ENCODE measurements at regions not wholly inside any gene's neighbourhood (a gene's known extent, or its start where the extent isn't known, plus 50 kb on each side); places are given as distances from the start of the nearest gene placed in this dataset.

- no peak overlapping the region for H3K4me3 ChIP-seq (ENCODE audit: low read length)
- Mint-ChIP-seq H3K4me1 (peaks cover 19% of the 10 kb centered on the region), H3K9me3 (no peaks in the 10 kb centered on the region), H3K27me3 (ENCODE audit: insufficient read depth) (no peaks in the 10 kb centered on the region), H3K4me3 (no peak overlapping the region), H3K27ac (no peak overlapping the region), H3K36me3 (ENCODE audit: low read depth) (no peaks in the 10 kb centered on the region)
- no peaks in the 10 kb centered on the region for H3K4me1 ChIP-seq (ENCODE audit: control insufficient read depth, insufficient read depth, low read length)
- DNase-seq = no peak
- no peak overlapping the region for H3K27ac ChIP-seq (ENCODE audit: low read depth, low read length)
- no peaks in the 10 kb centered on the region for H3K27me3 ChIP-seq (ENCODE audit: control insufficient read depth, insufficient read depth, low read length, poor library complexity, severe bottlenecking)
- H3K36me3 ChIP-seq (ENCODE audit: control insufficient read depth, insufficient read depth, low read length) = no peaks in the 10 kb centered on the region
- no peaks in the 10 kb centered on the region for H3K9me3 ChIP-seq (ENCODE audit: control insufficient read depth, low read length)
- TF ChIP-seq CTCF (conservative IDR thresholded peaks at IDR 0.05) = no peak
- no peak overlapping the region for H3K9ac ChIP-seq (ENCODE audit: extremely low read depth, low read length, poor library complexity, severe bottlenecking)
- WGBS, 2 experiments (ENCODE audit: insufficient coverage in 1 of 2, insufficient read length in 1 of 2) = 92 to 96% methylated on average over 6 of the region's 6 CpGs
Observed at GRCh38 chr9:14523545-14523944, 169.7 kb downstream of the ZDHHC21 start.

- no peaks in the 10 kb centered on the region for H3K9me3 Mint-ChIP-seq
- no peak for TF ChIP-seq CTCF (conservative IDR thresholded peaks at IDR 0.05)
- no peaks in the 10 kb centered on the region for H3K27me3 Mint-ChIP-seq (ENCODE audit: insufficient read depth)
- H3K4me3 ChIP-seq (ENCODE audit: low read length) = no peak overlapping the region
- H3K9ac ChIP-seq (ENCODE audit: extremely low read depth, low read length, poor library complexity, severe bottlenecking) = no peak overlapping the region
- no peak for DNase-seq
- H3K27me3 ChIP-seq (ENCODE audit: control insufficient read depth, insufficient read depth, low read length, poor library complexity, severe bottlenecking) = no peaks in the 10 kb centered on the region
- H3K36me3 Mint-ChIP-seq (ENCODE audit: low read depth) = no peaks in the 10 kb centered on the region
- no peaks in the 10 kb centered on the region for H3K9me3 ChIP-seq (ENCODE audit: control insufficient read depth, low read length)
- H3K4me1 ChIP-seq (ENCODE audit: control insufficient read depth, insufficient read depth, low read length) = no peaks in the 10 kb centered on the region
- no peak overlapping the region for H3K27ac ChIP-seq (ENCODE audit: low read depth, low read length)
- no peak overlapping the region for H3K4me3 Mint-ChIP-seq
- H3K27ac Mint-ChIP-seq = no peak overlapping the region
- H3K4me1 Mint-ChIP-seq = peaks cover 19% of the 10 kb centered on the region
- no peaks in the 10 kb centered on the region for H3K36me3 ChIP-seq (ENCODE audit: control insufficient read depth, insufficient read depth, low read length)
- WGBS, 2 experiments (ENCODE audit: insufficient coverage in 1 of 2, insufficient read length in 1 of 2) = 76 to 95% methylated on average over 2 to 3 of the region's 3 CpGs
Observed at GRCh38 chr9:14522627-14523379, 170.4 kb downstream of the ZDHHC21 start.

- H3K27me3 Mint-ChIP-seq (ENCODE audit: insufficient read depth) = no peaks in the 10 kb centered on the region
- no peaks in the 10 kb centered on the region for H3K36me3 Mint-ChIP-seq (ENCODE audit: low read depth)
- H3K27ac Mint-ChIP-seq = no peak overlapping the region
- H3K4me3 ChIP-seq (ENCODE audit: low read length) = no peak overlapping the region
- H3K27ac ChIP-seq (ENCODE audit: low read depth, low read length) = no peak overlapping the region
- no peaks in the 10 kb centered on the region for H3K4me1 ChIP-seq (ENCODE audit: control insufficient read depth, insufficient read depth, low read length)
- H3K9ac ChIP-seq (ENCODE audit: extremely low read depth, low read length, poor library complexity, severe bottlenecking) = no peak overlapping the region
- H3K4me3 Mint-ChIP-seq = no peak overlapping the region
- H3K36me3 ChIP-seq (ENCODE audit: control insufficient read depth, insufficient read depth, low read length) = no peaks in the 10 kb centered on the region
- TF ChIP-seq CTCF (conservative IDR thresholded peaks at IDR 0.05) = no peak
- H3K4me1 Mint-ChIP-seq = peaks cover 29% of the 10 kb centered on the region
- WGBS, 2 experiments (ENCODE audit: insufficient coverage in 1 of 2, insufficient read length in 1 of 2) = 95 to 100% methylated on average over 1 to 2 of the region's 2 CpGs
- no peaks in the 10 kb centered on the region for H3K27me3 ChIP-seq (ENCODE audit: control insufficient read depth, insufficient read depth, low read length, poor library complexity, severe bottlenecking)
- DNase-seq = no peak
- no peaks in the 10 kb centered on the region for H3K9me3 Mint-ChIP-seq
- H3K9me3 ChIP-seq (ENCODE audit: control insufficient read depth, low read length) = no peaks in the 10 kb centered on the region
Observed at GRCh38 chr9:14520341-14520740, 172.9 kb downstream of the ZDHHC21 start.

Measured in endodermal cell (in vitro differentiated cells).